ENCODE measurements at regions not wholly inside any gene's neighbourhood (a gene's known extent, or its start where the extent isn't known, plus 50 kb on each side); places are given as distances from the start of the nearest gene placed in this dataset.
"Not testable (repeated sequence)": the region's sequence is repeated elsewhere in the genome, so short reads cannot be mapped to it uniquely, and the experiment has no call there.

GRCh38 chr3:5463991-5464390 lies 276.5 kb downstream of the EDEM1 start:
- DNase-seq (ENCODE audit: low read depth, low spot score), result no peak
- no peak overlapping the region for H3K27ac ChIP-seq

DNA sequence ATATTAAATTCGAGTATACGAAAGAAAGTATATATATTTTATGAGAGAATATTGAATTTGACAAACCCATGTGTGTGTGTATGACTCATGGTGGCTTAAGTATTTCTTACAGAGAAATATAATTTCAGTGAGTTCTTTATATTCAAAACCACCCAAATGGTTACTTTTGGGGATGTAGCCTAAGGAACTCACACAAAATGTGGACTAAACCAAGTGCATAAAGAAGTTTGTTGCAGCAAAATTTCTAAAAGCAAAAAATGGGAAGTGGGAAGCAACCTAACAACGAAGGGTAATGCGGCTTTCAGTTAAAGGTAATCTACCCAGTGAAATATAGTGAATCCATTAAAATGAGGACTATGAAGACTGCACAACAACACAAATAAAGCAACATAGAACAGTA lies 277.1 kb downstream of the EDEM1 start:
- no peak overlapping the region for H3K27ac ChIP-seq
- DNase-seq (ENCODE audit: low read depth, low spot score), result no peak

- no peak overlapping the region for H3K27ac ChIP-seq
- DNase-seq (ENCODE audit: low read depth, low spot score), result no peak
Observed at GRCh38 chr3:5465183-5465582, 277.7 kb downstream of the EDEM1 start.

DNA sequence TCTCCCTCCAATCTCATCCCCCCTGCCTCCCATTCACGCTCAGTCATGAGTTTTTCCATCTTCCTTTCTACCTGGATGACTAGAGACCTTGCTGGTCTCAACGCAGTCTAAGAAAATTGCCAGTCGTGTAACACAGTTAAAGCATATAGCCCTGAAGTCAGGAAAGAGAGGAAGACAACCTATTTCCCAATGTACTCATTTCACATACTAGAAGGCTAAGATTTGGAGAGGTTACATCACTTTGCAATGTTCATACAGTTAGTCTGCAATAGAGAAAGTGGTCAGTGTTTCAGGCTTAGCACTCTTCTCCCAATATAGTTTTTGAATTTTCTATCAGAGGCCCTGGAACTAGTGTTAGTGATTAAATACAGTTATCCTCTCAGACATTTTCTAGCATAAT lies 278.6 kb downstream of the EDEM1 start:
- H3K27ac ChIP-seq, result no peak overlapping the region
- no peak for DNase-seq (ENCODE audit: low read depth, low spot score)

- no peak overlapping the region for H3K27ac ChIP-seq
- DNase-seq (ENCODE audit: low read depth, low spot score), result no peak
Observed at GRCh38 chr3:5466717-5467116, 279.2 kb downstream of the EDEM1 start.

DNA sequence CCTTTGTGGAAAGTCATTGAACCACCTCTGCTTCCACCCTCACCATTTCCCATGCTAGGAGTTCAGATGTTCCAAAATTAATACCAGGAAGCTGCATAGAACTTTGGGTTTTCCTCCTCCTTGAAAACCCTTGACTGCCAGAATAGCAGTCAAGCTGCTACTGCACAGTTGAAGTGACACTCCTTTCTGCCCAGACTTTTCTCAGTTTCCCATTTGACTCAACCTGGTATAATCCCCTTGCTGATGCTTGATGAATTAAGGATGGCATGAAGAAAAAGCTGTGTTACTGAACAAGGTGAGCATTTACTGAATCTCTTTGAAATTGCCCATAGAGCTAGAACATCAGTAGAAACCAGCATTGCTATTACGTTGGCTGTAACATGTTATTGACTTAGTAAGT lies 286.0 kb downstream of the EDEM1 start:
- H3K27ac ChIP-seq, result no peak overlapping the region
- no peak for DNase-seq (ENCODE audit: low read depth, low spot score)

DNA sequence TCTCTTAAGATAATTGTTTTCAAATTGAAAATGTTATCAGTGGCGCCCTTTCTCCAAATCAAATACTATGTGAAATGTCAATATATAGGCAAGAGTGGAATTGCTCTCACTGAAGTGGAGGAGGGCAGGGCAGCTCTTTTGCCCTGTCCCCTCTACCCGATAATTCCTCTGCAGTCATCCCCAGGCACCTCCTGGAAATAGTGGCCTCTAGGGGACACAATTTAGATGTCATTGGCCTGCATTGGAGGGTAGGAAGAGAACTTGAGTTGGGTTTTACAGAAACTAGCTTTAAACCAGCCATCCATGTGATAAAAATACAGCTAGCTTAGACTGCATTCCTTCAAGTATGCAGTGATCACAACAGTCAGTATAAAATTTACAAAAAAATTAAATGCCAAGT lies 288.9 kb downstream of the EDEM1 start:
- H3K27ac ChIP-seq, result no peak overlapping the region
- no peak for DNase-seq (ENCODE audit: low read depth, low spot score)

GRCh38 chr3:5479229-5479799 lies 291.8 kb downstream of the EDEM1 start:
- peak; percentile 8 for DNase-seq (ENCODE audit: low read depth, low spot score)

DNA sequence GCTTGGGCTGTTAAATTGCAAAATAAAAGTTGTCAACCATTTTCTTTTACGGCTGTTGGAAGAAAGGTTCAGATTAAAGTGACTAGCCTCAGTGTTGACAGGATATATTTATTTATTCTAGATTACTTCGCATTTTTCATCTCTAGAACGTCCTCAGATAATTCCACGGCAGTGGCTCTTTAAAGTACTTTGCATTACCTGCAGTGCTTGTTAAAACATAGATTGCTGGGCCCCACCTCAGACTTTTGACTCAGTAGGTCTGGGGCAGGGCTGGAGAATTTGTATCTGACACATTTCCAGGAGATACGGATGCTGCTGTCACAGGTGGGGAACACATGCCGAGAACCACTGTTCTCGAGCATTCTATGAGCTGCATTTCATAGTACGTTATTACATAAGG lies 292.7 kb downstream of the EDEM1 start:
- no peak overlapping the region for H3K27ac ChIP-seq
- DNase-seq (ENCODE audit: low read depth, low spot score), result no peak

More at GRCh38 chr3:5479229-5479799, 291.8 kb downstream of the EDEM1 start:
- no peak overlapping the region for H3K27ac ChIP-seq

GRCh38 chr3:5485427-5485826 lies 297.9 kb downstream of the EDEM1 start:
- DNase-seq (ENCODE audit: low read depth, low spot score), result no peak
- H3K27ac ChIP-seq, result no peak overlapping the region

DNA sequence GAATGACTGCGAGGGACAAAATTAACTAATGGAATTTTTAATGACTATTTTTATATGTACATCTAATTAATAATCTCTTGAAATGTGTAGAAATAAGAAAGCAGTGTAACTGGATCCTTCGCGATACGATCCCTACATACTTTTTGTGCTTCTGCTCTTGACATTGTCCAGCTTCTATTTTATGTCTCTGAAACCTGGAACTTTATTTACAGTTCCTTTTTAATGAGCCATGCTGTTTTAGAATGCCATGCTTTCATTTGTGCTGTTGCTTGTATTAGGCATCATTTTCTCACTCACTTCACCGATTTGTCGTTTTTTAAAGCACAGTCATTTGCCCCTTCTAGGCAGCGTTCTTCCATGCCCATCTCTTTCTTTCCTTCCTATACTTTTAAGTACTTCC lies 301.3 kb downstream of the EDEM1 start:
- no peak overlapping the region for H3K27ac ChIP-seq
- DNase-seq (ENCODE audit: low read depth, low spot score), result no peak

DNA sequence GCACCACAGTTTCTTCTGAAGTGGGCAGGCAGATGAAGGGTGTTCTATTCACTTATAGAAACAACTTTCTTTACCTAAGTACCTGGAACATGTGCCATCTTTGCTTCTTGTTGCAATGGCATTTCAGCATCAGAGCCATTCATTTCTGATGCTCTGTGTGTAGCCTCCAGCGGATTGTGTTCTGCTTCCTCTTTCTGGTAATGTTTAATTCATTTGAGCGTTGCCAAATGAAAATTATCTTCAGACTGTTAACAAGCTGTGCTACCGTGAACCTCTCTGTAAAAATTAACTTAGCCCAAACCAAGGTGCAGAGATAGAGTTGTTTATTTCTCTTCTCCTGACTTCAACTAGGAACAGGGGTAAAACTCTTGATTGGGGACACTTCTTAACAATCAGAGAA lies 302.0 kb downstream of the EDEM1 start:
- H3K27ac ChIP-seq, result no peak overlapping the region
- DNase-seq (ENCODE audit: low read depth, low spot score), result no peak

DNA sequence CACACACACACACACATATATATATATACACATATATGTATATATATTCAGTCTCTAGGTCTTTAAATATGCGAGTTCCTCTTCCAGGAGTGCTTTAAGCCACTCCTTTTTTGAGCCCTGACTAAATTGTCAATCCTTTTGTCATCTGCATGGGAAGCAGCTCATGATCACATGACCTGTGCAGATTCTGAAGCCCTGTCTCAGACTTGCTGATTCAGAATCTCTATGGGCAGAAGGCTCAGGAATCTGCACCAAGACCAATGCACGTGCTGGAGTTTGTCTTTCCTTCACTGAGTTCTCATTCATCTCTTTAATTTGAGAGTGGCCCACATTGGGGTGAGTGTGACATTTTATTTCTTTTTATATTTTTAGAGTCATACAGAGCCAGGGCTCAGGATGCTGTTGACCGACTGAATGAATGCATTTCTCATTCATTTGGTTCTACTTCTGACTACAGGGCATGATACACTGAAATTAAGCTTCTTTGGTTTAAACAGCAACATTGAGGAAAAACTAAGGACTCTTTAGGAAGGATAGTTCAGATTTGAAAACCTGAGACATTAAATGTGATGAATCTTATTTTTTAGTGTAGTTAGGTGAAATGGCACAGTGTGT lies 307.5 kb downstream of the EDEM1 start:
- no peak overlapping the region for H3K27ac ChIP-seq
- DNase-seq (ENCODE audit: low read depth, low spot score), result no peak

DNA sequence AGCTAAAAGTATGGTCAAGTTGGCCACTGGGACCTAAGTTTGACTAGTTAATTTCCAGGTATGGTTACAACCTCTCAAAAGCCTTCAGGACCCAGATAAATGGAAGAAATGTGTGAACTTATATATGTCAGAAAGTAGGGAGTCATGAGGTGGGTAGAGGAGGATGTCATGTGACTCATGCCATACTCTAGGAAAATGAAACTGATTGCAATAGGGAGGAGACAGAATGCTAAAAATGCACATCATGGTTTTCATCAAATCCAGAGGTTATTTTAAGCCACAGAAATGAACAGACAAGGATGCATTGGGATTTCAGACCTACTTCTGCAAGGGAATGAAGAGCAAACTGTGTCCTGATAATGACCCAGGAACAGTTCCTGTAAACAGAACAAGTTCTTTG lies 310.0 kb downstream of the EDEM1 start:
- H3K27ac ChIP-seq, result no peak overlapping the region
- DNase-seq (ENCODE audit: low read depth, low spot score), result no peak

GRCh38 chr3:5498981-5499380 lies 311.5 kb downstream of the EDEM1 start:
- H3K27ac ChIP-seq, result no peak overlapping the region
- DNase-seq (ENCODE audit: low read depth, low spot score), result no peak

- no peak overlapping the region for H3K27ac ChIP-seq
- DNase-seq (ENCODE audit: low read depth, low spot score), result no peak
Observed at GRCh38 chr3:5499404-5499803, 311.9 kb downstream of the EDEM1 start.

- no peak overlapping the region for H3K27ac ChIP-seq
- no peak for DNase-seq (ENCODE audit: low read depth, low spot score)
Observed at GRCh38 chr3:5503136-5503535, 315.6 kb downstream of the EDEM1 start.

DNA sequence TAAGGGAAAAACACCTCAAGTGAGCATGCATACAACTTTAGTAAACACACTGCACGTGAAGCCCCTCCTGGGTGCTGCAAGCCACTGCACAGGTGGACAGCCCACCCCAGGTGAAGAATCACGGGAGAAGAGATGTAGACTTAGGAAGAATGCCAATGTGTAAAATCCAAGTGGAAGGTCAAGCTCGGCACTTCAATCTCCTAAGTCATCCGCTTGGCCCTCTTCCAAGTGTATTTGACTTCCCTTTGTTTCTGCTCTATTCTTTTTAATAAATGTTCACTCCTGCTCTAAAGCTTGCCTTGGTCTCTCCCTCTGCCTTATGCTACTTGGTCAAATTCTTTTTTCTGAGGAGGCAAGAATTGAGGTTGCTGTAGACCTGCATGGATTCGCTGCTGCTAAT lies 316.6 kb downstream of the EDEM1 start:
- H3K27ac ChIP-seq, result no peak overlapping the region
- DNase-seq (ENCODE audit: low read depth, low spot score), result no peak

DNA sequence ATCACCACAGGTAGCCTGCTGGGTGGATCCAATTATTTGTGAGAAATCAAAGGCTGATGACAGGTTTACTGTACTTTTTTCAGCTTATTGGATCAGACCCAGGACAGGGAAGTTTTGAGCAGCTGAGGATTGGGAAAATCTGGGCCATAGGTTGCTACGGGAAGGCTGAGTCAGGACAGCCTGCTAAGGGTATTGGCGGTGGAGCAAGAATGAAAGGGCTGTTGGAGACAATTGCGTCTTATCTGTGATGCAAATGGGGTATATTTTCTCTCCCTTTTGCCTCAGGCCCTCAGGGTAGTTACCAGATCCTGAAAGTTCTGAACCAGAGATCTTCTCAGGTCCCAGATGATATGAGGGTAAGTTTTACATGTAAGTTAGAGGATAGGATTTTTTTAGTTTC lies 317.7 kb downstream of the EDEM1 start:
- DNase-seq (ENCODE audit: low read depth, low spot score), result no peak
- no peak overlapping the region for H3K27ac ChIP-seq

GRCh38 chr3:5505997-5506396 lies 318.5 kb downstream of the EDEM1 start:
- no peak for DNase-seq (ENCODE audit: low read depth, low spot score)
- H3K27ac ChIP-seq, result no peak overlapping the region

- not testable (repeated sequence) for H3K27ac ChIP-seq; DNase-seq (ENCODE audit: low read depth, low spot score)
Observed at GRCh38 chr3:5508860-5509259, 321.4 kb downstream of the EDEM1 start.

DNA sequence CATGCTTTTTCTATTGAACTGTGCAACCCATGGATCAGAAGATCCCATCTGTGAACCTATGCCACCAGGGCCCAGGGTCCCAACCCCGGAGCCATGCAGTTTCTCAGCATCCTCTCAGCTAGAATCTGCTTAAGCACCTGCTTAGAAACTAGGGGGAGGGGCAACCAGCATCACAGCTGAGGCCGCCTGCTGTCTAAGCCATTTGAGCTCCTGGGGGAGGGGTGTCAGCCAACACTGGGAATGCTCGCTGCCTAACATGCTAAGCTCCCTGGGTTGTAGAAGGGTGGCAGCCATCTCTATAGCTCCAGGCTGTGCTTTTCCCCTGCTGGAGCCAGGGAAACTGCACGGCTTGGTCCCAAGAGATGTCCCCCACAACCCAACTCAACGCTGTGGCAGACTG lies 322.8 kb downstream of the EDEM1 start:
- H3K27ac ChIP-seq, result no peak overlapping the region
- no peak for DNase-seq (ENCODE audit: low read depth, low spot score)

- no peak for DNase-seq (ENCODE audit: low read depth, low spot score)
- H3K27ac ChIP-seq, result no peak overlapping the region
Observed at GRCh38 chr3:5517921-5518320, 330.4 kb downstream of the EDEM1 start.
